HepG2 (cell line): ENCODE measurements at regions not wholly inside any gene's neighbourhood (a gene's known extent, or its start where the extent isn't known, plus 50 kb on each side); places are given as distances from the start of the nearest gene placed in this dataset.
A peak's percentile ranks its signal among the peaks of the same experiment; 100 is the strongest.

Source experiments
- AKAP8 ChIP-seq: sonication (generic); formaldehyde crosslinking; IDR thresholded peaks from 2 replicates; pipeline ENCODE4 v1.5.1; 2020; ENCODE audit warnings: mild to moderate bottlenecking, missing genetic modification reagents
- ATF1 ChIP-seq: IDR thresholded peaks from 2 replicates; pipeline ENCODE4 v1.6.1; 2016; ENCODE audit warnings: mild to moderate bottlenecking, control low read depth
- BRF2 ChIP-seq: sonication (generic); formaldehyde crosslinking; IDR thresholded peaks from 2 replicates; pipeline ENCODE4 v1.8.1; 2022; ENCODE audit warnings: mild to moderate bottlenecking, missing genetic modification reagents
- CREM ChIP-seq, 2 experiments: sonication (generic) in 1 of 2; formaldehyde crosslinking in 1 of 2; IDR thresholded peaks; 2 replicates each; pipeline versions ENCODE4 v1.4.0 to v1.6.1; 2016 to 2020; ENCODE audit warnings: antibody characterized with exemption in 1 of 2, mild to moderate bottlenecking in 1 of 2, missing genetic modification reagents in 1 of 2
- FOXO1 ChIP-seq: sonication (generic); formaldehyde crosslinking; IDR thresholded peaks from 2 replicates; pipeline ENCODE4 v1.4.0; 2020; ENCODE audit warnings: missing genetic modification reagents
- HIVEP1 ChIP-seq: sonication (generic); formaldehyde crosslinking; IDR thresholded peaks from 2 replicates; pipeline ENCODE4 v1.4.0; 2020; ENCODE audit warnings: mild to moderate bottlenecking, missing genetic modification reagents
- KDM6A ChIP-seq: IDR thresholded peaks from 2 replicates; pipeline ENCODE4 v1.6.1; 2016; ENCODE audit warnings: low read depth
- KLF12 ChIP-seq: sonication (generic); formaldehyde crosslinking; IDR thresholded peaks from 2 replicates; pipeline ENCODE4 v1.4.0; 2020; ENCODE audit warnings: missing genetic modification reagents, borderline replicate concordance
- PHB2 ChIP-seq: fragments of 450-650 bp; IDR thresholded peaks from 2 replicates; pipeline ENCODE4 v1.6.1; 2018; ENCODE audit not compliant: partially characterized antibody
- PPARG ChIP-seq: conservative IDR thresholded peaks from 2 replicates; pipeline ENCODE4 v1.6.1; 2016; ENCODE audit warnings: missing biosample characterization, missing genetic modification reagents
- PRDM4 ChIP-seq: sonication (generic); formaldehyde crosslinking; IDR thresholded peaks from 2 replicates; pipeline ENCODE4 v1.9.0; 2021; ENCODE audit warnings: missing genetic modification reagents, borderline replicate concordance
- ZBTB14 ChIP-seq: sonication (generic); formaldehyde crosslinking; IDR thresholded peaks from 2 replicates; pipeline ENCODE4 v1.4.0; 2020; ENCODE audit warnings: missing genetic modification reagents
- ZBTB38 ChIP-seq: sonication (generic); formaldehyde crosslinking; IDR thresholded peaks from 2 replicates; pipeline ENCODE4 v1.5.1; 2020; ENCODE audit warnings: mild to moderate bottlenecking, missing genetic modification reagents
- ZGPAT ChIP-seq: IDR thresholded peaks from 2 replicates; pipeline ENCODE4 v1.6.1; 2016; ENCODE audit warnings: mild to moderate bottlenecking
- ZHX1 ChIP-seq: sonication (generic); formaldehyde crosslinking; IDR thresholded peaks from 2 replicates; pipeline ENCODE4 v1.8.1; 2022; ENCODE audit warnings: low read depth, mild to moderate bottlenecking, missing genetic modification reagents
- ZNF12 ChIP-seq: sonication (generic); formaldehyde crosslinking; IDR thresholded peaks from 2 replicates; pipeline ENCODE4 v1.5.0; 2020; ENCODE audit warnings: missing genetic modification reagents
- ZNF232 ChIP-seq: sonication (generic); formaldehyde crosslinking; IDR thresholded peaks from 2 replicates; pipeline ENCODE4 v1.4.0; 2020; ENCODE audit warnings: missing genetic modification reagents, borderline replicate concordance
- ZNF564 ChIP-seq: sonication (generic); formaldehyde crosslinking; IDR thresholded peaks from 2 replicates; pipeline ENCODE4 v1.8.1; 2023; ENCODE audit warnings: mild to moderate bottlenecking, missing genetic modification reagents
- ZNF605 ChIP-seq: sonication (generic); formaldehyde crosslinking; IDR thresholded peaks from 2 replicates; pipeline ENCODE4 v1.8.0; 2022; ENCODE audit warnings: mild to moderate bottlenecking, missing genetic modification reagents
- ZNF674 ChIP-seq: sonication (generic); formaldehyde crosslinking; IDR thresholded peaks from 2 replicates; pipeline ENCODE4 v1.5.0; 2020; ENCODE audit warnings: low read depth, mild to moderate bottlenecking, missing genetic modification reagents
- ZNF747 ChIP-seq: sonication (generic); formaldehyde crosslinking; IDR thresholded peaks from 2 replicates; pipeline ENCODE4 v1.8.1; 2023; ENCODE audit warnings: missing genetic modification reagents, mild to moderate bottlenecking, borderline replicate concordance

- no peak for TF ChIP-seq KLF12 (CRISPR knock-in tag)
- TF ChIP-seq HIVEP1 (CRISPR knock-in tag) = no peak
- TF ChIP-seq BRF2 (CRISPR knock-in tag) = peak; percentile 79; the same call in 1 of the 2 replicates
- TF ChIP-seq ZNF674 (CRISPR knock-in tag) = no peak
- TF ChIP-seq FOXO1 (CRISPR knock-in tag) = peak; percentile 86
- TF ChIP-seq ZHX1 (CRISPR knock-in tag) = 0 out of 2 replicates have a peak, but pooled peaks have one; percentile 22
- 0 out of 2 replicates have a peak, but pooled peaks have one; percentile 12 for TF ChIP-seq ZBTB38 (CRISPR knock-in tag)
- no peak for TF ChIP-seq ZBTB14 (CRISPR knock-in tag)
- peak; percentile 76; the same call in 1 of the 2 replicates for TF ChIP-seq CREM (IDR thresholded peaks at IDR 0.05)
- no peak for TF ChIP-seq CREM (CRISPR knock-in tag; IDR thresholded peaks at IDR 0.05)
- 0 out of 2 replicates have a peak, but pooled peaks have one; percentile 55 for TF ChIP-seq ZNF232 (CRISPR knock-in tag)
- TF ChIP-seq PRDM4 = no peak
- no peak for TF ChIP-seq ZNF564
- no peak; the same call in 1 of the 2 replicates for TF ChIP-seq ZNF12 (CRISPR knock-in tag)
- TF ChIP-seq KDM6A (CRISPR knock-in tag) = 0 out of 2 replicates have a peak, but pooled peaks have one; percentile 33
- no peak for TF ChIP-seq PHB2
- peak; percentile 80 for TF ChIP-seq PPARG
- TF ChIP-seq ZNF605 = no peak
- peak; percentile 71; the same call in 1 of the 2 replicates for TF ChIP-seq ZNF747
- TF ChIP-seq ATF1 (CRISPR knock-in tag) = no peak
- TF ChIP-seq AKAP8 = 0 out of 2 replicates have a peak, but pooled peaks have one; percentile 41
- peak; percentile 37; the same call in 1 of the 2 replicates for TF ChIP-seq ZGPAT (CRISPR knock-in tag)
Observed at GRCh38 chr16:10322723-10323527, 62.9 kb upstream of the ATF7IP2 start (continued).
